HG03095 (cell line): ENCODE measurements at regions not wholly inside any gene's neighbourhood (a gene's known extent, or its start where the extent isn't known, plus 50 kb on each side); places are given as distances from the start of the nearest gene placed in this dataset.
"Not testable (repeated sequence)": the region's sequence is repeated elsewhere in the genome, so short reads cannot be mapped to it uniquely, and the experiment has no call there.

ENCODE experiments used
- ATAC-seq: cut with Tn5 transposase; IDR thresholded peaks from one replicate; pipeline ENCODE4 v1.9.1; 2021; ENCODE audit warnings: moderate library complexity; ENCODE audit not compliant: unreplicated experiment

GRCh38 chr9:15047028-15047551 lies 136.9 kb upstream of the FREM1 start:
- ATAC-seq: no peak

- ATAC-seq: no peak
Measured at GRCh38 chr9:15033316-15033715, 123.1 kb upstream of the FREM1 start.

GRCh38 chr9:15032860-15033259 lies 122.6 kb upstream of the FREM1 start:
- ATAC-seq: no peak

- no peak for ATAC-seq
Measured at GRCh38 chr9:15021146-15021545, 110.9 kb upstream of the FREM1 start.

GRCh38 chr9:15018096-15018637 lies 107.9 kb upstream of the FREM1 start:
- ATAC-seq: no peak

- ATAC-seq: no peak
Measured at GRCh38 chr9:15010581-15010980, 100.4 kb upstream of the FREM1 start.

GRCh38 chr9:15007698-15008097 lies 97.5 kb upstream of the FREM1 start:
- ATAC-seq: no peak

GRCh38 chr9:14994738-14995137 lies 84.5 kb upstream of the FREM1 start:
- ATAC-seq: no peak

- ATAC-seq: no peak
Measured at GRCh38 chr9:14993901-14994554, 83.8 kb upstream of the FREM1 start.

- no peak for ATAC-seq
Measured at GRCh38 chr9:14993061-14993800, 83.0 kb upstream of the FREM1 start.

- no peak for ATAC-seq
Measured at GRCh38 chr9:14992516-14992915, 82.3 kb upstream of the FREM1 start.

GRCh38 chr9:14992081-14992480 lies 81.9 kb upstream of the FREM1 start:
- no peak for ATAC-seq

GRCh38 chr9:14990647-14991046 lies 80.4 kb upstream of the FREM1 start:
- ATAC-seq: not testable (repeated sequence)

- no peak for ATAC-seq
Measured at GRCh38 chr9:14989811-14990210, 79.6 kb upstream of the FREM1 start.

GRCh38 chr9:14989336-14989735 lies 79.1 kb upstream of the FREM1 start:
- not testable (repeated sequence) for ATAC-seq

GRCh38 chr9:14987858-14988257 lies 77.6 kb upstream of the FREM1 start:
- no peak for ATAC-seq

- ATAC-seq: no peak
Measured at GRCh38 chr9:14985419-14985818, 75.2 kb upstream of the FREM1 start.

- ATAC-seq: no peak
Measured at GRCh38 chr9:14983599-14983998, 73.4 kb upstream of the FREM1 start.

GRCh38 chr9:14981291-14981950 lies 71.2 kb upstream of the FREM1 start:
- no peak for ATAC-seq

- no peak for ATAC-seq
Measured at GRCh38 chr9:14978022-14979000, 68.1 kb upstream of the FREM1 start.
